ENCODE measurements at regions not wholly inside any gene's neighbourhood (a gene's known extent, or its start where the extent isn't known, plus 50 kb on each side); places are given as distances from the start of the nearest gene placed in this dataset.

GRCh38 chr2:187054501-187055319 is 205.7 kb upstream of the ZSWIM2 start:
- BruUV-seq (replicated peaks): no TSS peak
- no peaks in the 10 kb centered on the region; the same call in 1 of the 2 replicates for H3K9me3 ChIP-seq (ENCODE audit: control insufficient read depth, insufficient read depth, low read length)
- H3K14ac ChIP-seq (replicated peaks; ENCODE audit: low read depth, low read length): no peak overlapping the region
- dilution Hi-C loops (cut with HindIII; ENCODE audit: low sequenced_read_pairs, unreplicated experiment): no loop called here
- H3K27me3 ChIP-seq (ENCODE audit: control insufficient read depth, insufficient read depth, low read length): no peaks in the 10 kb centered on the region
- no peak overlapping the region for H3K56ac ChIP-seq (ENCODE audit: extremely low read depth, insufficient read depth, low read length)
- H3K79me1 ChIP-seq (ENCODE audit: low read depth in 1 of 2, low read length in 2 of 2): no peaks in the 10 kb centered on the region
- H2BK120ac ChIP-seq (ENCODE audit: low read depth, low read length): no peak overlapping the region
- no peak overlapping the region for H3K4me2 ChIP-seq (ENCODE audit: low read depth, low read length)
- DNase-seq (no peak), ATAC-seq (ENCODE audit: low read depth) (no peak)
- POLR2A ChIA-PET (ENCODE audit: unreplicated experiment): no interaction called here
- H3K27ac ChIP-seq (ENCODE audit: insufficient read depth, low read length): no peak overlapping the region
- H3K4me1 ChIP-seq (ENCODE audit: control insufficient read depth, insufficient read depth, low read length): no peaks in the 10 kb centered on the region
- TF ChIP-seq FOS (IDR thresholded peaks at IDR 0.05; ENCODE audit: low read depth, low read length) (no peak), BHLHE40 (IDR thresholded peaks at IDR 0.05; ENCODE audit: low read depth, low read length) (no peak), RCOR1 (IDR thresholded peaks at IDR 0.05; ENCODE audit: insufficient replicate concordance, low read length) (no peak), CHD1 (IDR thresholded peaks at IDR 0.05; ENCODE audit: low read depth, low read length) (no peak), CEBPB (IDR thresholded peaks at IDR 0.05; ENCODE audit: low read depth, low read length) (no peak), NFE2L2 (IDR thresholded peaks at IDR 0.05; ENCODE audit: low read depth, low read length) (no peak), RAD21 (IDR thresholded peaks at IDR 0.05; ENCODE audit: low read length) (no peak), USF2 (IDR thresholded peaks at IDR 0.05; ENCODE audit: low read depth, low read length) (no peak), POLR2A (IDR thresholded peaks at IDR 0.05; ENCODE audit: low read depth, low read length) (no peak), CTCF (conservative IDR thresholded peaks at IDR 0.05; ENCODE audit: low read depth, low read length) (no peak), ELK1 (IDR thresholded peaks at IDR 0.05; ENCODE audit: borderline replicate concordance, low read depth, low read length) (no peak), MAZ (IDR thresholded peaks at IDR 0.05; ENCODE audit: borderline replicate concordance, low read depth, low read length) (no peak), MAFK (IDR thresholded peaks at IDR 0.05; ENCODE audit: low read depth, low read length) (no peak), RFX5 (IDR thresholded peaks at IDR 0.05; ENCODE audit: low read depth, low read length) (no peak), SMC3 (IDR thresholded peaks at IDR 0.05; ENCODE audit: low read depth, low read length) (no peak), MXI1 (IDR thresholded peaks at IDR 0.05; ENCODE audit: borderline replicate concordance, low read depth, low read length) (no peak)
- no peak overlapping the region for H2AK5ac ChIP-seq (ENCODE audit: low read depth, low read length)
- in situ Hi-C loops (cut with MboI; ENCODE audit: low sequenced_read_pairs): no loop called here
- H3K18ac ChIP-seq (ENCODE audit: low read depth, low read length): no peak overlapping the region
- no peak overlapping the region for H4K8ac ChIP-seq (ENCODE audit: low read depth in 2 of 2, low read length in 2 of 2)
- H4K91ac ChIP-seq (ENCODE audit: insufficient read depth, low read depth, low read length): no peak overlapping the region
- H2AK9ac ChIP-seq (replicated peaks; ENCODE audit: low read depth, low read length, poor library complexity): no peak overlapping the region
- H3K9ac ChIP-seq (ENCODE audit: low read depth, low read length): no peak overlapping the region
- H3K4ac ChIP-seq (ENCODE audit: low read depth, low read length): no peak overlapping the region
- no peak overlapping the region for H2BK20ac ChIP-seq (ENCODE audit: low read depth, low read length)
- H4K5ac ChIP-seq (ENCODE audit: low read depth, low read length): no peak overlapping the region
- no peaks in the 10 kb centered on the region for H3K9me1 ChIP-seq (ENCODE audit: insufficient read depth, low read length)
- H3K36me3 ChIP-seq (ENCODE audit: control insufficient read depth, insufficient read depth, low read length): no peaks in the 10 kb centered on the region
- CTCF ChIA-PET: no interaction called here
- H2BK5ac ChIP-seq (ENCODE audit: low read depth, low read length, poor library complexity, severe bottlenecking): no peak overlapping the region
- no peak overlapping the region for H3K4me3 ChIP-seq (ENCODE audit: insufficient read depth, low read depth, low read length)
- intact Hi-C loops (cut with micrococcal nuclease): no loop called here
- H4K20me1 ChIP-seq (ENCODE audit: insufficient read depth, low read length): no peaks in the 10 kb centered on the region
- no peak overlapping the region for H2AFZ ChIP-seq (replicated peaks; ENCODE audit: low read length, poor library complexity)
- H3K23ac ChIP-seq (ENCODE audit: low read depth, low read length): no peak overlapping the region
- H2BK15ac ChIP-seq (ENCODE audit: low read depth, low read length): no peak overlapping the region
- WGBS, 2 experiments (ENCODE audit: extremely low coverage in 2 of 2, insufficient read length in 1 of 2): 50% methylated on average over 1 of the region's 5 CpGs; no CpG with 5 or more reads in 1 of the 2 experiments
